IMR-90 (cell line): ENCODE measurements at regions not wholly inside any gene's neighbourhood (a gene's known extent, or its start where the extent isn't known, plus 50 kb on each side); places are given as distances from the start of the nearest gene placed in this dataset.

Experiments
- ATAC-seq: fragments of 200-7000 bp; cut with Tn5 transposase; 2 replicates; pipeline ENCODE4 v1.9.1; 2020; ENCODE audit warnings: low read depth, mild to moderate bottlenecking, moderate library complexity
- BruUV-seq: library from RNA; stranded (reverse); fragments of 400-500 nt; replicated peaks from 2 replicates; lab custom pipeline; 2021; lab: Mats Ljungman, UMichigan
- CTCF ChIA-PET: fragments of 300-600 bp; formaldehyde crosslinking; extraction: SDS; loops from one replicate; lab custom pipeline; 2021; ENCODE audit warnings: antibody characterized with exemption; lab: Yijun Ruan, JAX
- POLR2A ChIA-PET: fragments of 300-600 bp; sonication (Branson Sonifier 250); formaldehyde crosslinking; loops from one replicate; lab custom pipeline; 2022; ENCODE audit warnings: antibody characterized with exemption; ENCODE audit not compliant: unreplicated experiment; lab: Charles Lee
- DNase-seq: peaks from one replicate; pipeline ENCODE4 v3.0.0; 2013
- H2AFZ ChIP-seq: replicated peaks from 2 replicates; pipeline ENCODE3; 2013; ENCODE audit warnings: low read length, mild to moderate bottlenecking; ENCODE audit not compliant: poor library complexity
- H2AK5ac ChIP-seq: 2 replicates; pipeline ENCODE4 v1.6.1; 2013; ENCODE audit warnings: low read depth, low read length, inconsistent platforms
- H2AK9ac ChIP-seq: replicated peaks from 2 replicates; pipeline ENCODE3; 2013; ENCODE audit warnings: mild to moderate bottlenecking, low read depth, low read length, moderate library complexity; ENCODE audit not compliant: poor library complexity
- H2BK120ac ChIP-seq: 2 replicates; pipeline ENCODE4 v1.6.1; 2013; ENCODE audit warnings: low read depth, low read length, inconsistent platforms
- H2BK15ac ChIP-seq: 3 replicates; pipeline ENCODE4 v1.6.1; 2013; ENCODE audit warnings: low read depth, low read length, inconsistent platforms
- H2BK20ac ChIP-seq: 2 replicates; pipeline ENCODE4 v1.6.1; 2013; ENCODE audit warnings: low read depth, mild to moderate bottlenecking, inconsistent platforms, low read length, moderate library complexity
- H2BK5ac ChIP-seq: 2 replicates; pipeline ENCODE4 v1.6.1; 2013; ENCODE audit warnings: mild to moderate bottlenecking, low read depth, low read length, inconsistent platforms; ENCODE audit not compliant: poor library complexity, severe bottlenecking
- H3K14ac ChIP-seq: replicated peaks from 2 replicates; pipeline ENCODE4 v1.6.1; 2013; ENCODE audit warnings: low read depth, low read length, inconsistent platforms
- H3K18ac ChIP-seq: 2 replicates; pipeline ENCODE4 v1.6.1; 2013; ENCODE audit warnings: low read depth, low read length, control low read depth
- H3K23ac ChIP-seq: 2 replicates; pipeline ENCODE4 v1.6.1; 2013; ENCODE audit warnings: low read depth, low read length, inconsistent platforms
- H3K27ac ChIP-seq: 2 replicates; pipeline ENCODE4 v1.5.1; 2013; ENCODE audit warnings: mild to moderate bottlenecking, control low read depth, low read length; ENCODE audit not compliant: insufficient read depth
- H3K27me3 ChIP-seq: 2 replicates; pipeline ENCODE4 v1.6.1; 2013; ENCODE audit warnings: low read length; ENCODE audit not compliant: control insufficient read depth, insufficient read depth
- H3K36me3 ChIP-seq: 2 replicates; pipeline ENCODE4 v1.6.1; 2013; ENCODE audit warnings: low read length, mixed read lengths; ENCODE audit not compliant: control insufficient read depth, insufficient read depth
- H3K4ac ChIP-seq: 2 replicates; pipeline ENCODE4 v1.6.1; 2013; ENCODE audit warnings: low read depth, low read length, inconsistent platforms
- H3K4me1 ChIP-seq: 2 replicates; pipeline ENCODE4 v1.6.1; 2013; ENCODE audit warnings: low read length, mixed read lengths; ENCODE audit not compliant: control insufficient read depth, insufficient read depth
- H3K4me2 ChIP-seq: 2 replicates; pipeline ENCODE4 v1.6.1; 2013; ENCODE audit warnings: low read depth, mild to moderate bottlenecking, control low read depth, low read length, moderate library complexity
- H3K4me3 ChIP-seq: 2 replicates; pipeline ENCODE4 v1.5.1; 2013; ENCODE audit warnings: low read depth, mild to moderate bottlenecking, control low read depth, low read length, moderate library complexity; ENCODE audit not compliant: insufficient read depth
- H3K56ac ChIP-seq: 2 replicates; pipeline ENCODE4 v1.6.1; 2013; ENCODE audit warnings: low read length, inconsistent platforms; ENCODE audit not compliant: insufficient read depth; ENCODE audit errors: extremely low read depth
- H3K79me1 ChIP-seq, 2 experiments: 2 replicates each; pipeline ENCODE4 v1.6.1; 2013; ENCODE audit warnings: low read length in 2 of 2, inconsistent platforms in 1 of 2, low read depth in 1 of 2
- H3K9ac ChIP-seq: 2 replicates; pipeline ENCODE4 v1.6.1; 2013; ENCODE audit warnings: low read depth, low read length, control low read depth
- H3K9me1 ChIP-seq: 2 replicates; pipeline ENCODE4 v1.6.1; 2013; ENCODE audit warnings: low read length, inconsistent platforms; ENCODE audit not compliant: insufficient read depth
- H3K9me3 ChIP-seq: 2 replicates; pipeline ENCODE4 v1.6.1; 2013; ENCODE audit warnings: low read length; ENCODE audit not compliant: control insufficient read depth, insufficient read depth
- H4K20me1 ChIP-seq: 2 replicates; pipeline ENCODE4 v1.6.1; 2013; ENCODE audit warnings: low read length, inconsistent platforms; ENCODE audit not compliant: insufficient read depth
- H4K5ac ChIP-seq: 2 replicates; pipeline ENCODE4 v1.6.1; 2013; ENCODE audit warnings: mild to moderate bottlenecking, low read depth, low read length, control low read depth
- H4K8ac ChIP-seq, 2 experiments: 2 replicates each; pipeline ENCODE4 v1.6.1; 2013; ENCODE audit warnings: low read depth in 2 of 2, low read length in 2 of 2, control low read depth in 1 of 2, inconsistent platforms in 1 of 2
- H4K91ac ChIP-seq: 2 replicates; pipeline ENCODE4 v1.6.1; 2013; ENCODE audit warnings: low read depth, low read length, inconsistent platforms; ENCODE audit not compliant: insufficient read depth
- BHLHE40 ChIP-seq: fragments of 150-350 bp; IDR thresholded peaks from 2 replicates; pipeline ENCODE4 v1.6.1; 2016; ENCODE audit warnings: mild to moderate bottlenecking, low read depth, low read length
- CEBPB ChIP-seq: IDR thresholded peaks from 2 replicates; pipeline ENCODE4 v1.6.1; 2012; ENCODE audit warnings: low read depth, low read length, improper control_type of control experiment
- CHD1 ChIP-seq: IDR thresholded peaks from 2 replicates; pipeline ENCODE4 v1.6.1; 2012; ENCODE audit warnings: low read depth, low read length, improper control_type of control experiment
- CTCF ChIP-seq: conservative IDR thresholded peaks from 2 replicates; pipeline ENCODE4 v1.5.1; 2012; ENCODE audit warnings: mild to moderate bottlenecking, low read depth, low read length, improper control_type of control experiment
- ELK1 ChIP-seq: fragments of 150-350 bp; IDR thresholded peaks from 2 replicates; pipeline ENCODE4 v1.6.1; 2016; ENCODE audit warnings: low read depth, mild to moderate bottlenecking, low read length, moderate library complexity, borderline replicate concordance
- FOS ChIP-seq: fragments of 150-350 bp; IDR thresholded peaks from 2 replicates; pipeline ENCODE4 v1.6.1; 2016; ENCODE audit warnings: low read depth, low read length
- MAFK ChIP-seq: IDR thresholded peaks from 2 replicates; pipeline ENCODE4 v1.6.1; 2012; ENCODE audit warnings: low read depth, low read length, improper control_type of control experiment
- MAZ ChIP-seq: IDR thresholded peaks from 2 replicates; pipeline ENCODE4 v1.6.1; 2012; ENCODE audit warnings: low read depth, mild to moderate bottlenecking, low read length, improper control_type of control experiment, moderate library complexity, borderline replicate concordance
- MXI1 ChIP-seq: IDR thresholded peaks from 2 replicates; pipeline ENCODE4 v1.6.1; 2012; ENCODE audit warnings: low read depth, mild to moderate bottlenecking, low read length, moderate library complexity, borderline replicate concordance
- NFE2L2 ChIP-seq: fragments of 150-350 bp; IDR thresholded peaks from 2 replicates; pipeline ENCODE4 v1.6.1; 2016; ENCODE audit warnings: low read depth, mild to moderate bottlenecking, low read length
- POLR2A ChIP-seq: IDR thresholded peaks from 2 replicates; pipeline ENCODE4 v1.6.1; 2012; ENCODE audit warnings: mild to moderate bottlenecking, low read depth, low read length
- RAD21 ChIP-seq: IDR thresholded peaks from 2 replicates; pipeline ENCODE4 v1.6.1; 2012; ENCODE audit warnings: low read length, improper control_type of control experiment
- RCOR1 ChIP-seq: IDR thresholded peaks from 2 replicates; pipeline ENCODE4 v1.6.1; 2012; ENCODE audit warnings: mild to moderate bottlenecking, low read length, improper control_type of control experiment; ENCODE audit not compliant: insufficient replicate concordance
- RFX5 ChIP-seq: IDR thresholded peaks from 2 replicates; pipeline ENCODE4 v1.8.0; 2012; ENCODE audit warnings: low read depth, mild to moderate bottlenecking, low read length, moderate library complexity
- SMC3 ChIP-seq: fragments of 150-350 bp; IDR thresholded peaks from 2 replicates; pipeline ENCODE4 v1.6.1; 2016; ENCODE audit warnings: low read depth, mild to moderate bottlenecking, antibody characterized with exemption, low read length, moderate library complexity
- WGBS, 2 experiments: methylation state at CpG; one replicate each; pipeline versions ENCODE4 v1.1.5 to v1.1.7; 2013; ENCODE audit warnings: missing lambda C conversion rate in 2 of 2; ENCODE audit not compliant: insufficient read length in 1 of 2; ENCODE audit errors: extremely low coverage in 2 of 2; 5-methylcytosine and 5-hydroxymethylcytosine counted together
- dilution Hi-C: fragments of 300-500 bp; cut with HindIII; formaldehyde crosslinking; loops from one replicate; pipeline ENCODE4 v1.14.3; 2018; ENCODE audit warnings: low sequenced_read_pairs; ENCODE audit not compliant: unreplicated experiment
- in situ Hi-C: fragments of 300-500 bp; cut with MboI; formaldehyde crosslinking; loops from 3 replicates; pipeline ENCODE4 v1.14.3; 2019; ENCODE audit warnings: low sequenced_read_pairs, inconsistent platforms, mixed read lengths
- intact Hi-C: fragments of 100-400 bp; cut with micrococcal nuclease; formaldehyde crosslinking; loops from 2 replicates; pipeline ENCODE4 v1.10.0; 2022
- TF ChIP-seq, protein P1 (sequence below): fragments of 150-350 bp; IDR thresholded peaks from 2 replicates; pipeline ENCODE4 v1.6.1; 2017; ENCODE audit warnings: mild to moderate bottlenecking, antibody characterized with exemption, low read length, low read depth

DNA sequence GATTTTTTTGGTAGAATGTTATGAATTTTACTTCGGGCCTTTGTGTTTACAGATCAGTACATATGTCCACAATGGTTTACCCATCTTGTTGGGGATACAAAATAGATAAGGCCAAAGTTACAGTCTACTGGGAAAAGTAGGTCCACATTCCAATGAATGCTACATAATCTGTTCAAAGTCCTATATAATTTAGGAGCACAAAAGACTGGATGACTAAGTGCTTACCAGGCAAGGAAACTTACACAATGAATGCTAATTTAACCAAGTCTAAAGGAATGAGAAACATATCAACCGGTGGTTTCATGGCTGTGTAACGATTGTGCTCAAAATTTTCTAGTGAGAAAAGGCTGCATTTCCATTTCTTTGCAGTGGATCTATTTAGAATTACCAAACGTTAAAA is 97.4 kb upstream of the TRPM3 start:
- H3K9me3 ChIP-seq = no peaks in the 10 kb centered on the region
- no peak overlapping the region for H2AK5ac ChIP-seq
- no peaks in the 10 kb centered on the region for H3K27me3 ChIP-seq
- DNase-seq = no peak
- H3K14ac ChIP-seq = no peak overlapping the region
- ChIA-PET CTCF (no interaction called here), POLR2A (no interaction called here)
- H2AK9ac ChIP-seq = no peak overlapping the region
- H3K23ac ChIP-seq = no peak overlapping the region
- H3K56ac ChIP-seq = no peak overlapping the region
- intact Hi-C loops = no loop called here
- H4K20me1 ChIP-seq = no peaks in the 10 kb centered on the region
- H2BK5ac ChIP-seq = no peak overlapping the region
- H3K4me3 ChIP-seq = no peak overlapping the region
- H3K4ac ChIP-seq = no peak overlapping the region
- no peak overlapping the region for H3K4me2 ChIP-seq
- ATAC-seq = no peak
- H4K91ac ChIP-seq = no peak overlapping the region
- H2AFZ ChIP-seq = no peak overlapping the region
- H2BK15ac ChIP-seq = no peak overlapping the region
- H3K4me1 ChIP-seq = no peaks in the 10 kb centered on the region
- no peak overlapping the region for H2BK20ac ChIP-seq
- H3K18ac ChIP-seq = no peak overlapping the region
- in situ Hi-C loops = no loop called here
- no peaks in the 10 kb centered on the region for H3K9me1 ChIP-seq
- H4K8ac ChIP-seq = no peak overlapping the region
- H3K9ac ChIP-seq = no peak overlapping the region
- TF ChIP-seq, protein P1, sequence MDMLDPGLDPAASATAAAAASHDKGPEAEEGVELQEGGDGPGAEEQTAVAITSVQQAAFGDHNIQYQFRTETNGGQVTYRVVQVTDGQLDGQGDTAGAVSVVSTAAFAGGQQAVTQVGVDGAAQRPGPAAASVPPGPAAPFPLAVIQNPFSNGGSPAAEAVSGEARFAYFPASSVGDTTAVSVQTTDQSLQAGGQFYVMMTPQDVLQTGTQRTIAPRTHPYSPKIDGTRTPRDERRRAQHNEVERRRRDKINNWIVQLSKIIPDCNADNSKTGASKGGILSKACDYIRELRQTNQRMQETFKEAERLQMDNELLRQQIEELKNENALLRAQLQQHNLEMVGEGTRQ = no peak
- no peak for TF ChIP-seq NFE2L2
- no peak for TF ChIP-seq CHD1
- TF ChIP-seq MAFK = no peak
- no peak for TF ChIP-seq CEBPB
- TF ChIP-seq MXI1 = no peak
- TF ChIP-seq POLR2A = no peak
- TF ChIP-seq RCOR1 = no peak
- TF ChIP-seq CTCF = no peak
- TF ChIP-seq ELK1 = no peak
- no peak for TF ChIP-seq RFX5
- no peak for TF ChIP-seq RAD21
- TF ChIP-seq FOS = no peak
- no peak for TF ChIP-seq BHLHE40
- no peak for TF ChIP-seq MAZ
- no peak for TF ChIP-seq SMC3
- H3K36me3 ChIP-seq = no peaks in the 10 kb centered on the region
- dilution Hi-C loops = no loop called here
- BruUV-seq = no TSS peak
- H4K5ac ChIP-seq = no peak overlapping the region
- WGBS, 2 experiments = 100% methylated on average over 1 of the region's 4 CpGs; no CpG with 5 or more reads in 1 of the 2 experiments
- no peak overlapping the region for H2BK120ac ChIP-seq
- no peaks in the 10 kb centered on the region for H3K79me1 ChIP-seq
- H3K27ac ChIP-seq = no peak overlapping the region
